AG08396 (cell line): ENCODE measurements at regions not wholly inside any gene's neighbourhood (a gene's known extent, or its start where the extent isn't known, plus 50 kb on each side); places are given as distances from the start of the nearest gene placed in this dataset.
A peak's percentile ranks its signal among the peaks of the same experiment; 100 is the strongest.

Experiments
- DNase-seq: peaks from one replicate; pipeline ENCODE4 v3.0.0; 2012; ENCODE audit warnings: low spot score, mixed read lengths

DNA sequence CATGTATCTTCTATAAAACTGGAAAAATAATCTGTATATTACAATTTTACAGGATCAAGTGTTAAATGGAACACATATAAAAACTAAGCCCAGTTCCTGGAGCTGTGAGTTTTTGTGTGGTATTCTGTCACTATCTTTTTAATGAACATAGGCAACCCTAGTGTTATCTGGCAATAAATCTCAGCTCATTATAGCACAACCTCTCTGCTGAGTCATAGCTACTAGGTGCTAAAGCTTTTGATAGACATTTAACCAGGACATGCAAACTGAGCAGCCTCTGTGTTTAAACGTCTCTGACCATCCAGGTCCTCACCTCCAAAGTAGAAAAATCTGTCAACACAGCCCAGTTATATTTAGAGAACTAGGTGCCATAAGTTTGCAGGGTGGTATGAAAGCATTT lies 91.0 kb upstream of the CARD18 start:
- DNase-seq = no peak

DNA sequence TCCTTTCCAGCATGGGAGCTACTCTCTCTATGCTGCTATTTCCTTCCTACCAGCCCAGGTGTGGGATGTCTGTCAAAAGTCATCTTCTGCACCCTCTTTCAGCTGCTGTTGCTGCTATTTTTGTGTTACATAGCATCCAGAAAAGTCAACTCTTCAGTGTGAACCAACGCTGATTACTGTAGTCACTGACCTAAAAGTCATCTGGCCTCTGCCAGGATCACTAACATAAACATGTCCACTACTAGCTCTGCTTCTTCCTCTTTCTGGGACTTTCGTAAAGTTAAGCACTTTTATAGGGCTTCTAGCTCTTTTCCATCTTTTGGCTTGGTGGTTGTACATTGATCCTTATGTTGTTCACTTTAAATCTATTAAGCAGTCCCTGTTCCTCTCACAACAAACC lies 90.2 kb upstream of the CARD18 start:
- no peak for DNase-seq

DNA sequence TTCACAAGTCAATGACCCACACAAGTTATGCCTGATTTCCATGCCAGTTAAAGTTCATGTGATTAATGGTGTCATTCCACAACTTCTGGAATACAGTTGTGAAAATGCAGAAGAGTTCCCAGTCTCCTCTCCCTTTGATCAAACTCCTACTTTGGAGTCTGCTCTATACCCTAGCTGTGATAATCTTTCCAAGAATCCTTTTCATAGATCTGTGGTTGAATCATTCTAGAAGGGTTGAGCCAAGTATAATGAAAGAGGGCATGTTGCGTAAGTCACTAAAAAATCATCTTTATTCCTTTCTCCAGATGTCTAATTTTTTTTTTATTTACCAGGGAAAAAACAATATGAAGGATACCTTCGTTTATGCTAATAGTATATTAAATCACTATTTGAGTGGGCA lies 89.7 kb upstream of the CARD18 start:
- peak; percentile 29 for DNase-seq

DNA sequence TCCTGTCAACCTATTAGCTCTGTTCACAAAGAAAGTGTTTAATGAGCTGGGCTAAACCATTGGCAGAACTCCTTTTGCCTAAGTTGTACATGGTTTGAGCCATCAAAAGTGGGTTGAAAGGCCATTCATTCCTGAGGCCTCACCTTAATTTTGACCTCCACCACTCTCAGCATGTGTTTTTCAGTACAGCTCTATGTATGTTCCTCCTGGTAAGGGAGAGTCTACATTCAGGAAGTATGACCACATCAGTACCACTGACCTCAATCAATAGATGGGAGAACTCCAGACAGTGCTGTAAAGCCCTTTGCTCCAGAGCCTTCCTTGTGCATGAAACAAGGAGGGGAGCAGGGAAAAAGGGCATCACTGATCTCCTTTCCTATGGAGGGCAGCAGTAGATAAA lies 87.8 kb upstream of the CARD18 start:
- DNase-seq = no peak

DNA sequence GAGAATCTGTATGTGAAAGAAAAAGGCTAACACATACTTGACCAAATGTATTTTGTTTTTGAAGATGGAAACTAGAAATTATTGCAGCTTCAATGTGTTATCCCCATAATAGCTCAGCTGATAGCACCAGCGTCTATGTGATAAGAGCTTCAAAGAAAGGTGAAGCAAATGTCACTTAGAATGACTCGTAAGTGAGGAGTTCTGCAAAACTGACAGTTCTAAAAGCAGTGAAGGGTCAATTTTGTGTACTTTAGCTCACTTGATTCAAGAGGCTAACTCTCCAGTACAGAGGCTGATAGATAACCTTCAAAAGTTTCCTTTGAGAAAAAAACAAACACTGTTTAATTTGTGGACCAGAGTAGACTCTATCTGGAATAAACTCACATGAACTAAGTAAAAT lies 87.2 kb upstream of the CARD18 start:
- no peak for DNase-seq

DNA sequence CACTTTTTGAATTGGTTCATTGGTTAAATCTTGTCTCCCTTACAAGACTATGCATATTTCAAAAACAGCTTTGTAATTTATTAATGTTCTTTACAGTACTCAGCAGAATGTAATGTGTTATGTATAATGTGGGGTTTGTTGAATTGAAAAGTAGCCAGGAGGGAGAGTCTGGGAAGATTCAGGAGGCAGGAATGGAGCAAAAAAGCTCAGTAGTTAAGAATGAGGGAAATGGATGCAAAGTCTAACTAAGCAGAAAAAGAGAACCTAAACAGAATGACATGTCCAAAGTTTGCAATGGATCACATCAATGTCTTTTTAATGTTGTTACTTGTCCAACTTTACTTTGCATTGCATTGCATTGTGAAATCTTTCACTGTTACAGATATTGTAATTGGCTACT lies 86.5 kb upstream of the CARD18 start:
- DNase-seq = no peak

DNA sequence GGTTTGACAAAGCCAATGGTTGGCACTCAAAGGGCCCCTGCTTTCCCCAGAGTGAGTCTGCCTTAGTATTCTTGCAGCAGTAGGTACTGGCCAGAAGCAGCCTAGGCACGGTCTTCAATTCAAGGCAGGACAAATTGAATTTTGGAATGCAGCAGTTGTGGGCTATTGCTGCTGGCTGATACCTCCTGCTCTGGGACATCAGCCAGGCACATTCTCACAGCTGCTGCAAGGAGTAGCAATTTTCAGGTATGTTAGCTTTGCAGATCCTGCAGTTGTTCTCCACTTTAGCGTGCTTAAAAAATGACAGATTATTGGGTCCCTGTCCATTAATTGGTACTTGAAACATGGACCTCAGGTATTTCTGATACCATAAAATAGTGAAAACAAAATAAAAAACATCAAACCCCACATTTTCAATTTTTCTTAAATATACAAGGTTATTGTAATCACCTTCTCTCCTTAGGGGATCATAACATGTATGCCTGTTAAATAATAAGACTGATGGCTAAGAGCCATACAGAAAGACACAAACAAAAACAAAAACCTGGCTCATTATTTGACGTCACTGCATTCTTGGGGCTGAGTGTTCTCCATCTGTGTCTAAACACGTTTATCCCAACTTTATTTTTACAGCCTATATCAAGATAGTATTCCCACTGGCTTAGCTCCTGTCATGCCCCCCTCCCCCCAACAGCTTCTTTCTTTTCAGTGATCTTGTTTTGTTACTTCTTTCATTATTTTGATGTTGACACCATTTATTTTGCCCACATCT lies 85.1 kb upstream of the CARD18 start:
- no peak for DNase-seq

DNA sequence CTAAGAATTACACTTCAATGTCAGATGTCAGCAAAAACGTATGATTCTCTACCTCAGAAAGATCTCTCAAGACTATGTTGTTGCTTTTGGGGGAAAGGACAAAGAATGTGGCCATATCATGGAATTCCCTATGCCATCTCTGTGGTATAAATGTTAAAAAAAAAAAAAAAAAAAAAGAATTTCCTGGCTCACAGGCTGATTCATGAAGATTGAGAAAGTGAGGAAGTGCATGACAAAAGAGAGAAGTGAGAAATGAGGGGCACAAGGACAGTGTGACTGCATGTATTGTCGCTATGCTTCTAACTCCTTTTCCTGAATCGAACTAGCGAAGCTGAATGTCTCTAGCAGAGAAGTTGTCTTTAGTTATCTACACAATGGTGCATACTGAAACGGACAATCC lies 80.6 kb upstream of the CARD18 start:
- no peak for DNase-seq

DNA sequence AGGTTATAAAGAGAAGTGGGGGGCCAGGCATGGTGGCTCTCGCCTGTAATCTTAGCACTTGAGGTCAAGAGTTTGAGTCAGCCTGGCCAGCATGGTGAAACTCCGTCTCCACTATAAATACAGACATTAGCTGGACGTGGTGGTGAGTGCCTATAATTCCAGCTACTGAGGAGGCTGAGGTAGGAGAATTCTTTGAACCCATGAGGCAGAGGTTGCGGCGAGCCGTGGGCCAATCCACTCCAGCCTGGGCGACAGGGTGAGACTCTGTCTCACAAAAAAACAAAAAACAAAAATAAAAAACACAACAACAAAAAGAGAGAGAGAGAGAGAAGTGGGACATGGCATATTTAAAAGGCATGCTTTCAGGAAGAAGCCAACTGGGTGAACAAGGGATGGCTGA lies 80.1 kb upstream of the CARD18 start:
- no peak for DNase-seq

DNA sequence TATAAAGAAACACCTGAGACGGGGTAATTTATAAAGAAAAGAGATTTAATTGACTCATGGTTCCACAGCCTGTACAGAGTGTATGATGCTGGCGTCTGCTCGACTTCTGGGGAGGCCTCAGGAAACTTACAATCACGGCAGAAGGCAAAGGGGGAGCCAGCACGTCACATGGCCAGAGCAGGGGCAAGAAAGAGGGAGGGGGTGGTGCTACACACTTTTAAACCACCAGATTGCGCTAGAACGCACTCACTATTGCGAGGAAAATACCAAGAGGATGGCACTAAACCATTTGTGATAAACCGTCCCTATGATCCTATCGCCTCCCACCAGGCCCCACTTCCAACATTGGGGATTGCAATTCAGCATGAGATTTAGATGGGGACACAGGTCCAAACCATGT lies 79.7 kb upstream of the CARD18 start:
- DNase-seq = no peak

DNA sequence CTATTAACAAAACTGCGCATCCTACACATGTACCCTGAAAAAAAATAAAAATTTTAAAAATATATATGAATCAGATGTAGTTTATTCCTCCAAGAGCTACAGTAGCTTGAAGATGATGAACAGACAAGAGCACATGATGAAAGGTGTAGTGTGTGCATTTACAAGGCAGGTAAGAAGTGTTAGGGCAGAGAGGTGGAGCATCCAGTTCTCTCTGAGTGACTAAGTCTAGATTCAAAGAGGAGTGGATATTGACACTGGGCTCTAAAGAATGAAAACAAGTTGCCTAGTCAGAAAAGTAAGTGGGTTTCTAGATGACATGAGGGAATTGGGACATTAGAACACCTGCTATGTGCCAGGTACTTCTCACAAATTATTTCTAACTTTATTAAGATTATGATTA lies 76.0 kb upstream of the CARD18 start:
- DNase-seq = no peak

DNA sequence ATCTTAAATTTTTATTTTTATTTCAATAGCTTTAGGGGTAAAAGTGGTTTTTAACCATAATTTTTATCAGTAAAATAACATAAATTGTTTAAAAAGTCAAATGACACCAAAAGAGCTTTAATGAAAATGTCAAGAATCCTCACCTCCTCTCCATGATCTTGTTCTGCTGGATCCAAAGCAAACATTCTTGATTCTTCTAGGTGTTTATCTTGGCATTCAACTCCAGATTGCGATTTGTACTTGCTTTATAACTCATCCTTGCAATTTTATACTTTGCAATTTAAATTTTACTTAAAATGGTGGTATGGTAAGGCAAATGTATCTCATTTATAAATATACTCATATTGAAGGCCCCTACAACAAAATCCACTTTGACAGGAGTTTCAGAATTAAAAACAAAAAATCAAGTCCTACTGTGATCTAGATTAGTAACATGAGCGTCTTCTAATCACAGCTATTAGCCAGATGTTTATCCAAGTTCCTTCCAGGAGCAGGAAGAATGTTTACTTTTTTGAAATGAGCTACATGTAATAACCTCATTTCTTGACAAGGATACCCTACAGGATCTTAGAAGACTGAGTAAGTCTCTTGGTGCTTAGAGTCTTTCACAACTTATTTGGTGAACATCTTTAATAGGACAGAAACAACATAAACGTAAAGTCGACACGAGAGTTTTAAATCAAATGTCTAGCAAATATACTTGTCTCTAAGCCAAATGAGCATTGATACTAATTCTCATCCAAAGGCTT lies 72.4 kb upstream of the CARD18 start:
- no peak for DNase-seq

DNA sequence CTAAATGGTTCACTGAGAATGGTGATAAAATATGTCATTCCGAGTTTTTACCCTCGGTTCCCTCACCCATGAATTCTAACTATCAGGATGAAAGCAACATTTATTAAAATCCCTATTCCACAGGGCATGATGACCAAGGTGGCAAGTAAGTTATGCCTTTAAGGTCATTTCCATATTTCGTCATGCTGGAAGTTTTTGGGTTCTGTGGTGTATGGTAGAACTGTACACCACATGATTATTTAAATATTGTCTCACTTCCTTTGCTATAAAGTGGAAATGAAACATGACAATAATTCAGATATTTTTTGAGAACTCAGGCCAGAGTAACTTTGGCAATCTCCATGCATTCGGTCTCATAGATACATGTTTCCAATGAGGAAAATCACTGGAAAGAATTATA lies 68.5 kb upstream of the CARD18 start:
- no peak for DNase-seq

DNA sequence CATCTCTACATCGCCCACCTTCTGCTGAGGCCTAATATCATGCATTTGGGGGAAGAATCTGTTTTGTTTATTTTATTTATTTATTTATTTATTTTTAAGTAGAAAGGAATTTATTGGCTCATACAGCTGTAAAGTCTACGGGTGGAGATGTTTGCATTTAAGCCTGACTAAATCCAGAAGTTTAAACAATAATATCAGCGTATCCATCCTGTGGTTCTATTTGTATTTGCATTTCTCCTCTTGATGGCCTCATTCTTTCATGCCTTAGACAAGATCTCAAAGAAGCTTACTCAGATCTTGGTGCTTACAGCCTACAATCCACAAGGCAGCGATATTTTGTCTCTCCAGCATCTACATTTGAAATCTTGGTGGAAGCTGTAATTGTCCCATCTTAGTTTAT lies 67.1 kb upstream of the CARD18 start:
- DNase-seq = no peak

DNA sequence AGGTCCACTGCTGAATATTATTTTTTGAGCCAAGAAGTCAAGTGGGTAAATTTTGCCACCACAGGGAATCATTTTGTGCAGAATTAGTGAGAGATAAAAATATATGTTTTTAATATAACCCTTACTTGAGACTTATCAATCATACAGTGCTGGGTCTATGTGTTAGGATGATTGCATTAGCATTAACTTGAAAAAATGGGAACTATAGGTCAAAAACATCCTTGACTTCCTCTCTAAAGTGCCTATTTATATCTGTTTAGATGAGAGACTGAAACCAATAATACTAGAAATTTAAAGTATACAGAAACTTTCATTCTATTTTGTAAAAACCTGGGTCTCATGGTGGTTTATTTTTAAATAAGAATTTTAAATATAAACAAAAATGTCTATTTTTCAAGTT lies 65.1 kb upstream of the CARD18 start:
- DNase-seq = no peak

DNA sequence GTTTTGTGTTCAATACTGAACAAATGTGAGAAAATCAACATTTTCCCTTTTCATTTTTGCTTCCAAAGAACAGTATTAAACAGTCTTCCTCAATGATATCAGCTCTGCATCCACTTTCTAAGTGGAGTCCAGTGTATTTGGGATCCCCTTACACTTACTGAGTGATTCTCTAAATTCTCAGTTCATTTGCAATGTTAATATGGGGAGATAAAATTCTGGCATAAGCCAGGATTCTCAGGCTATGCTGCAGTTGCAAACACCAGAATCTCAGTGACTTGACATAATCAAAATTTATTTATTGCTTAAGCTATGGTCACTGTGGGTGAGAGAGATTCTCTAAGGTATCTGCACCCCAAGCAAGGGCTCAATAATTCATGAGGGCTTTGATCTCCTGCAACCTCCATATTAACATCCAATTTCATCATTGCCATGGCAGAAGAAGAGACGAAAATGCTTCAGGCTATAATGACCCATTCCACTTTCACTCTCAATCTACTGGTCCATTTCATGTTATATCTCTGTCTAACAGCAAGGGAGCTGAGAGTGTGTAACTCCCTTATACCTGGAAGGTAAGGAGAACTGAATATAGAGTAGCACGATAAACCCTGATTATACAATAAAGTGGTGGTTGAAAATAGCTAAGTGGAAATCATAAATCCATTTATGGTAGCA lies 64.1 kb upstream of the CARD18 start:
- no peak for DNase-seq

DNA sequence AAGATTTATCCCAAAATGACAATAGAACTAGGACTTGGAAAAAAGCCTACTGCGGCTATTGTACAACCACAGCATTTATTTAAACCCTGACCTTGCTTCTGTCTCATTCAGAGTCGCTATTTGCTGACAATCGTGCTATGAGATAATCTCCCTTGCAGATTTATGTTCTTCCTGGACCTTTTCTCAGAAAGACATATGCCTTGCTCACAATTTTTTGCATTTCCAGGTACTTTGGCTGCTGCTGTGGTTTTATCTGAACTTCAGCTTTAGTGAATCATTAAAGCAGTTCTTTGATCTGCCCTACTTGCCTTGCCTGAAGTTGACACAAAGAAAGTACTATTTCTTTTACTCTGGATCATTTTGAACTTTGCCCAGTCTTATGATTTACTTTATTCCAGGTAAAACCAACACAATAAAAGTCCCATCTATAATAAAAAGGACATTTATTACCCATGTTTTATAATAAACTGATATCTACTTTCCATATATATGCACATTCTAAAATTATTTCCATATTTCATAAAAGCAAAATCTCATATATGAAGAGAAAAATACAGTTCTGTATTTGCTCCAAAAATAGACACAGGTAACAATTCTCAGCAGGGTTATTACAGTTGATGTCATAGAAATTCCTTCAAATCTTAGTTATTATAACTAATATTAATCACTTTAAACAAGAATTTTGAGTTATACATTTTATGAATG lies 63.4 kb upstream of the CARD18 start:
- DNase-seq = no peak

DNA sequence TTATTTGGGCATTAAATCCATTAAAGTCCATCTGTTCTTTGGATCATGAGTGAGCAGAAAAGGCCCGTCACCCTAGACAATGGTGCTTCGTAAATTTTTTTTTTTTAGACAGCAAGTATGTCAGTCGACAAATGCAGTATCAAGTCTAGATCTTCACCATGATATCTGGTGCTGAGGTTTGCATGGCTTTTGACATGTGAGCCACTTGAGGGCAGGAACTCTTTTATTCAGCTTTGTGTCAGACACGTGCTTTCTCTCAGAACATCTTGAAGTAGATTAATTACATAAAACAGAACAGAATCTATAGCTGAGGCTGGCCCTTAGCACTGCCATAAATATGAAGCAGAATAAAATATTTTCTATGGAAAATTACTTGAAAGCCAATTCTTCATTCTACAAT lies 62.9 kb upstream of the CARD18 start:
- no peak for DNase-seq

DNA sequence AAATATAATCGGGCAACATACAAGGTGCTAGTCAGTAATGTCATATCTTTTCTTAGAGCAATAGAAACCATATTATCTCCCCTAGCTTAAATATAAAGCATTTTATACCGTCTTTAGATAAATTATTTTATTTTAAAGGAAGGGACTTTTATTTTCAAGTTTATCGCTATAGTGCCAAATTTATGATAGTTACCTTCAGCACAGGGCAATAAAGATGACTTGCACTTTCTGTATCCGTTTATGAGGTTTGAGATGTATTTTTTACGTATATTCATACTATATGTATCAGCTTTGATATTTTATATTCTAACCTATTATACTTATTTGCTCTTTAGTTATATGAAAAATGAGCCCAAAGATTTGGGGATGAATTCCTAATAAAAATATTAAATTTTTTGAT lies 61.6 kb upstream of the CARD18 start:
- DNase-seq = no peak

DNA sequence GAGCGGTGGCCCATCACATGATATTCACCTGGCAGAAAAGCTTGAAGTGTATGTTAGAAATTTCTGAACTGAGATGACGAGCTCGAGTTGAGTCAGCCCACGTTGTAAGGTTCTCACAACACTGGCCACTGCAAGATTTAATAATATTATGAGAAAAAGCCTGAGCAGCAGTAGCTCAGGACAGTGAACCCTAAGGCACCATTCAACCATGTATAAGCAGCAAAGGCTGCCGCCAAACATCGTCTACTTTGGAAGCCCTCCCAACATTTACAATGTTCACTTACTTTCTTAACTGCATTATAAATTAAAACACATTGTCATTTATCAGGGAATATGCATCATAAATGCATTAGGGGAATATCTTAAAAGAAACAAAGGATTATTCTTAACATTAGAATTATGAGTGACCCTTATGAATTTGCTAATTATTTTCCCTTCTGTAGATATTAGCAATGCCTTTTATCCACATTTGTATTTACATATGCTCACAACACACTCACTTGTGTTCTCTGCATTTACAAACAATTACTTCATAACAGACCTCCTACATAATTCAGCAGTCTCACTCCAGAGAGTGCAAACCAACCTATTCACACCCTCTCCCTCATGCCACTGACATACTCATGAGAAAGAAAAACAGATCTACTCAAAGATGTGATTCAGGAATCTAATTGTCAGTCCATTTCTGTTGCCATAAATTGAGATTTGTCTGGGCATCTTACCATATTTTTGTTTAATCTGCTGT lies 57.7 kb upstream of the CARD18 start:
- DNase-seq = no peak

DNA sequence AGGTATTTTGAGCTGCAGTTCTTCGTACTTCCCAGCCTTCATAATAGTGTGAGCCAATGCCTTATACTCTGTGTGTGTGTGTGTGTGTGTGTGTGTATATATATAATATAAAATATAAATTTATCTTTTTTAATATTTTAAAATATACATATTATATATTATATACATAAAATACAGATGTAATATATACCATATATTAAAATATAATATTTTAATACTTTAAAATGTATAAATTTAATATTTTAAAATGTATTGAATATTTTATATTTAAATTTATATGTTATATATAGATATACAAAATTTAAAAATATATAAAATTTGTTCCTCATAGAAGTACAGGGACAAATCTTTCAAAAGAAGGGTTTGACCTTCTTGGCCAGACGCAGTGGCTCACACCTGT lies 53.7 kb upstream of the CARD18 start:
- DNase-seq = no peak

DNA sequence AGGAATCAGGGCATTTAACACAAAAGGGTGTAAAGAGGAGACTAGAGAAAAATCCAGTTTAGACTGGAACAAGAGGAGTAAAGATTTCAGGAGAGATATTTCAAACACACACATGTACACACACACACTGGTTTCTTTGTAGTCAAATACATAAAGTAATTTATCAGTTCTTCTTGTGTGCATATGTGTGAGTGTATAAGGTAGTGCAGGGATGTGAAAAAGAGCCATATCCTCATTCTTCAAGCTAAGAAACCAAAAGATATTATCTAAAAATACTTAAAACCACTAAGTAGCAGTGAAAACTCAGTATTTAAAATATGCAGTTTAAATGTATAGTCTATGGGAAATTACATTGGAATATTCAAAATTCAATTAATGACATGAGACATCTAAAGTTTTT lies 52.5 kb upstream of the CARD18 start:
- DNase-seq = no peak
